Liver (tissue), 3 donors: ENCODE measurements at regions not wholly inside any gene's neighbourhood (a gene's known extent, or its start where the extent isn't known, plus 50 kb on each side); places are given as distances from the start of the nearest gene placed in this dataset.

Experiments
- HNF4G ChIP-seq: IDR thresholded peaks from 2 replicates; pipeline ENCODE4 v1.6.1; 2016; ENCODE audit warnings: antibody characterized with exemption
- TAF1 ChIP-seq: conservative IDR thresholded peaks from 2 replicates; pipeline ENCODE4 v1.6.1; 2016; ENCODE audit warnings: antibody characterized with exemption, mild to moderate bottlenecking
- TF ChIP-seq, protein P1 (sequence below): fragments of 150-350 bp; IDR thresholded peaks from 2 replicates; pipeline ENCODE4 v1.5.1; 2017; ENCODE audit warnings: improper control_type of control experiment, low read depth, low read length; ENCODE audit not compliant: missing input control
- TF ChIP-seq, protein P2 (sequence below): IDR thresholded peaks from 2 replicates; pipeline ENCODE4 v1.6.1; 2016; ENCODE audit warnings: antibody characterized with exemption
- donor health status: healthy.
- donor health status: healthy.

- TF ChIP-seq, protein P1, sequence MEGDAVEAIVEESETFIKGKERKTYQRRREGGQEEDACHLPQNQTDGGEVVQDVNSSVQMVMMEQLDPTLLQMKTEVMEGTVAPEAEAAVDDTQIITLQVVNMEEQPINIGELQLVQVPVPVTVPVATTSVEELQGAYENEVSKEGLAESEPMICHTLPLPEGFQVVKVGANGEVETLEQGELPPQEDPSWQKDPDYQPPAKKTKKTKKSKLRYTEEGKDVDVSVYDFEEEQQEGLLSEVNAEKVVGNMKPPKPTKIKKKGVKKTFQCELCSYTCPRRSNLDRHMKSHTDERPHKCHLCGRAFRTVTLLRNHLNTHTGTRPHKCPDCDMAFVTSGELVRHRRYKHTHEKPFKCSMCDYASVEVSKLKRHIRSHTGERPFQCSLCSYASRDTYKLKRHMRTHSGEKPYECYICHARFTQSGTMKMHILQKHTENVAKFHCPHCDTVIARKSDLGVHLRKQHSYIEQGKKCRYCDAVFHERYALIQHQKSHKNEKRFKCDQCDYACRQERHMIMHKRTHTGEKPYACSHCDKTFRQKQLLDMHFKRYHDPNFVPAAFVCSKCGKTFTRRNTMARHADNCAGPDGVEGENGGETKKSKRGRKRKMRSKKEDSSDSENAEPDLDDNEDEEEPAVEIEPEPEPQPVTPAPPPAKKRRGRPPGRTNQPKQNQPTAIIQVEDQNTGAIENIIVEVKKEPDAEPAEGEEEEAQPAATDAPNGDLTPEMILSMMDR, result no peak
- TF ChIP-seq, protein P2, sequence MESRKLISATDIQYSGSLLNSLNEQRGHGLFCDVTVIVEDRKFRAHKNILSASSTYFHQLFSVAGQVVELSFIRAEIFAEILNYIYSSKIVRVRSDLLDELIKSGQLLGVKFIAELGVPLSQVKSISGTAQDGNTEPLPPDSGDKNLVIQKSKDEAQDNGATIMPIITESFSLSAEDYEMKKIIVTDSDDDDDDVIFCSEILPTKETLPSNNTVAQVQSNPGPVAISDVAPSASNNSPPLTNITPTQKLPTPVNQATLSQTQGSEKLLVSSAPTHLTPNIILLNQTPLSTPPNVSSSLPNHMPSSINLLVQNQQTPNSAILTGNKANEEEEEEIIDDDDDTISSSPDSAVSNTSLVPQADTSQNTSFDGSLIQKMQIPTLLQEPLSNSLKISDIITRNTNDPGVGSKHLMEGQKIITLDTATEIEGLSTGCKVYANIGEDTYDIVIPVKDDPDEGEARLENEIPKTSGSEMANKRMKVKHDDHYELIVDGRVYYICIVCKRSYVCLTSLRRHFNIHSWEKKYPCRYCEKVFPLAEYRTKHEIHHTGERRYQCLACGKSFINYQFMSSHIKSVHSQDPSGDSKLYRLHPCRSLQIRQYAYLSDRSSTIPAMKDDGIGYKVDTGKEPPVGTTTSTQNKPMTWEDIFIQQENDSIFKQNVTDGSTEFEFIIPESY, result no peak
- TF ChIP-seq TAF1 (no peak), HNF4G (no peak)
Observed at GRCh38 chr3:150050510-150050909, 79.8 kb upstream of the PFN2 start.
